Endothelial cell of umbilical vein (primary cell): ENCODE measurements at regions not wholly inside any gene's neighbourhood (a gene's known extent, or its start where the extent isn't known, plus 50 kb on each side); places are given as distances from the start of the nearest gene placed in this dataset.

ENCODE experiments used
- BruUV-seq: library from RNA; stranded (reverse); fragments of 400-500 nt; replicated peaks from 2 replicates; lab custom pipeline; 2021; lab: Mats Ljungman, UMichigan
- CTCF ChIA-PET: fragments of 300-600, 350-600 bp; sonication (Branson Sonifier 250); formaldehyde crosslinking; loops from one replicate; lab custom pipeline; 2021; ENCODE audit warnings: antibody characterized with exemption, inconsistent platforms; lab: Charles Lee
- POLR2A ChIA-PET: fragments of 300-600, 350-600 bp; sonication (Branson Sonifier 250); formaldehyde crosslinking; loops from one replicate; lab custom pipeline; 2021; ENCODE audit warnings: antibody characterized with exemption, inconsistent platforms; lab: Charles Lee
- DNase-seq: peaks from one replicate; pipeline ENCODE4 v3.0.0-alpha.2; 2011; ENCODE audit warnings: low read depth, low spot score
- FAIRE-seq: peaks from 2 replicates; lab custom pipeline; 2011; peaks lifted over from hg19 to GRCh38; lab: Jason Lieb, UNC
- H2AFZ ChIP-seq: 2 replicates; pipeline ENCODE4 v1.6.0; 2012; ENCODE audit warnings: low read depth, low read length, control low read depth, inconsistent platforms
- H3K27ac ChIP-seq: 2 replicates; pipeline ENCODE4 v1.5.1; 2011; ENCODE audit warnings: low read depth, mild to moderate bottlenecking, control low read depth, low read length, moderate library complexity; ENCODE audit not compliant: insufficient read depth
- H3K27me3 ChIP-seq, 2 experiments: 2 replicates each; pipeline versions ENCODE4 v1.6.0 to v1.6.1; 2011; ENCODE audit warnings: low read length in 2 of 2, mixed read lengths in 1 of 2; ENCODE audit not compliant: control insufficient read depth in 2 of 2, insufficient read depth in 2 of 2
- H3K36me3 ChIP-seq, 2 experiments: 2 replicates in 1 of 2; 3 replicates in 1 of 2; pipeline ENCODE4 v1.5.1; 2011; ENCODE audit warnings: low read length in 2 of 2, mild to moderate bottlenecking in 1 of 2, moderate library complexity in 1 of 2; ENCODE audit not compliant: control insufficient read depth in 2 of 2, insufficient read depth in 2 of 2; ENCODE audit errors: extremely low read depth in 1 of 2
- H3K4me1 ChIP-seq: 3 replicates; pipeline ENCODE4 v1.5.1; 2011; ENCODE audit warnings: mild to moderate bottlenecking, low read length; ENCODE audit not compliant: control insufficient read depth, insufficient read depth; ENCODE audit errors: extremely low read depth
- H3K4me2 ChIP-seq: 2 replicates; pipeline ENCODE4 v1.6.1; 2011; ENCODE audit warnings: low read length, control low read depth, mixed read lengths; ENCODE audit not compliant: insufficient read depth
- H3K4me3 ChIP-seq, 3 experiments: fragments of 200-600 bp in 1 of 3; sonication (generic), shearing (Covaris generic) in 1 of 3; replicated peaks in 1 of 3; 2 replicates each; pipeline ENCODE4 v1.5.1; 2011 to 2016; ENCODE audit warnings: control low read depth in 3 of 3, low read length in 3 of 3, mild to moderate bottlenecking in 2 of 3, inconsistent platforms in 1 of 3, low read depth in 1 of 3, moderate library complexity in 1 of 3; ENCODE audit not compliant: insufficient read depth in 1 of 3
- H3K79me2 ChIP-seq: 2 replicates; pipeline ENCODE4 v1.6.0; 2012; ENCODE audit warnings: low read length, inconsistent platforms; ENCODE audit not compliant: control insufficient read depth, insufficient read depth
- H3K9ac ChIP-seq: replicated peaks from 2 replicates; pipeline ENCODE3; 2011; ENCODE audit warnings: low read length, control low read depth; ENCODE audit not compliant: insufficient read depth; ENCODE audit errors: extremely low read depth
- H3K9me1 ChIP-seq: replicated peaks from 3 replicates; pipeline ENCODE4 v1.6.0; 2011; ENCODE audit warnings: mild to moderate bottlenecking, low read length; ENCODE audit not compliant: control insufficient read depth, insufficient read depth; ENCODE audit errors: extremely low read depth
- H3K9me3 ChIP-seq: replicated peaks from 2 replicates; pipeline ENCODE4 v1.5.1; 2012; ENCODE audit warnings: low read length, inconsistent platforms; ENCODE audit not compliant: control insufficient read depth, insufficient read depth
- H4K20me1 ChIP-seq: replicated peaks from 2 replicates; pipeline ENCODE3; 2011; ENCODE audit warnings: mild to moderate bottlenecking, low read length; ENCODE audit not compliant: control insufficient read depth, insufficient read depth; ENCODE audit errors: extremely low read depth
- CTCF ChIP-seq, 2 donors: IDR thresholded peaks; 1 replicate in 1 of 2; 2 replicates in 1 of 2; pipeline ENCODE4 v1.5.1; 2011; ENCODE audit warnings: low read length in 2 of 2, mild to moderate bottlenecking in 2 of 2, moderate library complexity in 2 of 2, control low read depth in 1 of 2, inconsistent platforms in 1 of 2, low read depth in 1 of 2; ENCODE audit not compliant: insufficient read depth in 1 of 2; ENCODE audit errors: extremely low read depth in 1 of 2
- EZH2 ChIP-seq: IDR thresholded peaks from 2 replicates; pipeline ENCODE4 v1.6.1; 2012; ENCODE audit warnings: borderline replicate concordance, low read depth, mild to moderate bottlenecking, moderate library complexity, low read length, inconsistent platforms; ENCODE audit not compliant: severe bottlenecking
- FOS ChIP-seq: IDR thresholded peaks from 2 replicates; pipeline ENCODE4 v1.6.1; 2011; ENCODE audit warnings: mild to moderate bottlenecking, low read length, moderate library complexity, borderline replicate concordance; ENCODE audit not compliant: insufficient read depth
- GATA2 ChIP-seq: IDR thresholded peaks from 2 replicates; pipeline ENCODE4 v1.7.0; 2011; ENCODE audit warnings: low read depth, mild to moderate bottlenecking, moderate library complexity, mixed read lengths, low read length; ENCODE audit not compliant: insufficient read length, insufficient read depth
- JUN ChIP-seq: IDR thresholded peaks from 2 replicates; pipeline ENCODE4 v1.6.1; 2011; ENCODE audit warnings: borderline replicate concordance, low read depth; ENCODE audit not compliant: insufficient read length, insufficient read depth
- MAX ChIP-seq: IDR thresholded peaks from 2 replicates; pipeline ENCODE4 v1.6.1; 2011; ENCODE audit not compliant: insufficient read depth, insufficient read length
- MYC ChIP-seq: IDR thresholded peaks from one replicate; pipeline ENCODE4 v1.6.1; 2011; ENCODE audit warnings: mild to moderate bottlenecking, low read depth, low read length
- POLR2A ChIP-seq: IDR thresholded peaks from 2 replicates; pipeline ENCODE4 v1.6.1; 2012; ENCODE audit warnings: low read depth, mild to moderate bottlenecking, control low read depth, low read length
- POLR2AphosphoS5 ChIP-seq: IDR thresholded peaks from 2 replicates; pipeline ENCODE4 v1.6.1; 2012; ENCODE audit warnings: low read depth, mild to moderate bottlenecking, control low read depth, low read length, moderate library complexity; ENCODE audit not compliant: insufficient read depth
- dilution Hi-C: fragments of 300-500 bp; cut with MboI; formaldehyde crosslinking; loops from one replicate; pipeline ENCODE4 v1.15.0; 2019; ENCODE audit warnings: low sequenced_read_pairs; ENCODE audit not compliant: extremely low pct_ligation_motif_present
- intact Hi-C: fragments of 100-400 bp; cut with micrococcal nuclease; formaldehyde crosslinking; loops from one replicate; pipeline ENCODE4 v1.10.0; 2022

GRCh38 chr1:98217601-98218000, 296.8 kb upstream of the DPYD start:
- H3K9ac ChIP-seq = no peak overlapping the region

More at GRCh38 chr1:98217601-98218000, 296.8 kb upstream of the DPYD start:
- ChIA-PET POLR2A (no interaction called here), CTCF (interaction anchor here (1.2 kb wide), 1 partner anchor 251 kb away, joined by 7 read pairs; no protein-coding TSS in a partner anchor)
- FAIRE-seq (no peak), DNase-seq (no peak)
- H4K20me1 ChIP-seq = no peaks in the 10 kb centered on the region
- no peak overlapping the region for H3K27ac ChIP-seq
- no peaks in the 10 kb centered on the region for H3K9me1 ChIP-seq
- TF ChIP-seq GATA2 = no peak
- no peak for TF ChIP-seq MYC
- TF ChIP-seq CTCF (IDR thresholded peaks at IDR 0.05; ENCODE audit: extremely low read depth in 1 of 2, insufficient read depth in 1 of 2, low read depth in 1 of 2, low read length in 2 of 2) = no peak
- TF ChIP-seq FOS = no peak
- no peak for TF ChIP-seq MAX
- no peak for TF ChIP-seq POLR2A
- no peak for TF ChIP-seq JUN
- no peak for TF ChIP-seq EZH2
- TF ChIP-seq POLR2AphosphoS5 = no peak
- no peaks in the 10 kb centered on the region for H3K9me3 ChIP-seq
- intact Hi-C loops = no loop called here
- H3K4me3 ChIP-seq = no peak overlapping the region
- peaks cover 81% of the 10 kb centered on the region for H3K79me2 ChIP-seq
- no peaks in the 10 kb centered on the region for H3K36me3 ChIP-seq
- no peak overlapping the region for H2AFZ ChIP-seq
- dilution Hi-C loops = no loop called here
- peaks cover 18% of the 10 kb centered on the region for H3K4me1 ChIP-seq
- H3K4me2 ChIP-seq = peak overlapping the region; percentile 6
- BruUV-seq = no TSS peak
- no peaks in the 10 kb centered on the region for H3K27me3 ChIP-seq
